Mesothelial cell of epicardium (in vitro differentiated cells): ENCODE measurements at regions not wholly inside any gene's neighbourhood (a gene's known extent, or its start where the extent isn't known, plus 50 kb on each side); places are given as distances from the start of the nearest gene placed in this dataset.

Experiments
- DNase-seq, 2 experiments: peaks; one replicate each; pipeline ENCODE4 v3.0.0; 2021; ENCODE audit warnings: low spot score in 2 of 2; ENCODE audit not compliant: unreplicated experiment in 2 of 2
- H3K27ac Mint-ChIP-seq: 2 replicates; pipeline ENCODE4 v1.8.0; 2021; ENCODE audit warnings: mixed read lengths
- H3K27me3 Mint-ChIP-seq: 2 replicates; pipeline ENCODE4 v1.8.0; 2021; ENCODE audit warnings: low read depth, mixed read lengths
- H3K36me3 Mint-ChIP-seq: 2 replicates; pipeline ENCODE4 v1.8.0; 2021; ENCODE audit warnings: mixed read lengths
- H3K4me1 Mint-ChIP-seq: 2 replicates; pipeline ENCODE4 v1.8.0; 2021; ENCODE audit warnings: mixed read lengths
- H3K4me3 Mint-ChIP-seq: 2 replicates; pipeline ENCODE4 v1.8.0; 2021; ENCODE audit warnings: mild to moderate bottlenecking, moderate library complexity, mixed read lengths
- H3K9me3 Mint-ChIP-seq: 2 replicates; pipeline ENCODE4 v1.8.0; 2021; ENCODE audit warnings: mixed read lengths
- TF ChIP-seq, protein P1 (sequence below): fragments of 200-600 bp; sonication (generic); IDR thresholded peaks from one replicate; pipeline ENCODE4 v1.5.0; 2021; ENCODE audit warnings: antibody characterized with exemption; ENCODE audit not compliant: unreplicated experiment

GRCh38 chr1:195971589-195971988 lies 636.7 kb downstream of the KCNT2 start:
- Mint-ChIP-seq H3K4me1 (peaks cover 16% of the 10 kb centered on the region), H3K4me3 (no peak overlapping the region), H3K27me3 (no peaks in the 10 kb centered on the region), H3K9me3 (peaks cover 5% of the 10 kb centered on the region), H3K36me3 (no peaks in the 10 kb centered on the region), H3K27ac (no peak overlapping the region)
- TF ChIP-seq, protein P1, sequence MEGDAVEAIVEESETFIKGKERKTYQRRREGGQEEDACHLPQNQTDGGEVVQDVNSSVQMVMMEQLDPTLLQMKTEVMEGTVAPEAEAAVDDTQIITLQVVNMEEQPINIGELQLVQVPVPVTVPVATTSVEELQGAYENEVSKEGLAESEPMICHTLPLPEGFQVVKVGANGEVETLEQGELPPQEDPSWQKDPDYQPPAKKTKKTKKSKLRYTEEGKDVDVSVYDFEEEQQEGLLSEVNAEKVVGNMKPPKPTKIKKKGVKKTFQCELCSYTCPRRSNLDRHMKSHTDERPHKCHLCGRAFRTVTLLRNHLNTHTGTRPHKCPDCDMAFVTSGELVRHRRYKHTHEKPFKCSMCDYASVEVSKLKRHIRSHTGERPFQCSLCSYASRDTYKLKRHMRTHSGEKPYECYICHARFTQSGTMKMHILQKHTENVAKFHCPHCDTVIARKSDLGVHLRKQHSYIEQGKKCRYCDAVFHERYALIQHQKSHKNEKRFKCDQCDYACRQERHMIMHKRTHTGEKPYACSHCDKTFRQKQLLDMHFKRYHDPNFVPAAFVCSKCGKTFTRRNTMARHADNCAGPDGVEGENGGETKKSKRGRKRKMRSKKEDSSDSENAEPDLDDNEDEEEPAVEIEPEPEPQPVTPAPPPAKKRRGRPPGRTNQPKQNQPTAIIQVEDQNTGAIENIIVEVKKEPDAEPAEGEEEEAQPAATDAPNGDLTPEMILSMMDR: no peak
- no peak for DNase-seq

DNA sequence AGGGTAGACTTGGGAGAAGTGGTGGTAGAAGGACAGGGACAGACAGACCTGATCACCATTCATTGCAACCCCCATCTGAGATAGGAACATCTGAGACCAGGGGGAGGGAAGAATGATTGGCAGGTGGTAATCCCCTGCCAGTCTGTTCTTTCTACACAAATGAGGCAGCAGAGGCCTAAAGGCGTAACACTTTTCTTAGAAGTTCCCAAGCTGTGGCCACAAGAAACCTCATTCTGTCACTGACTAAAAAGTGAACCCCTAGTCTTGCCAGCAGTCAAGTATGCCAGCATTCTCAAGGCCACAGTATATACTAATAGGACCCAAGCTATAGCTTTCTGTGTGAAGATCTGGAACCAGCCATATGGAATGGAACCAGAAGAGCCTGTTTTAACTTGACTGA lies 638.0 kb downstream of the KCNT2 start:
- no peak for DNase-seq
- no peaks in the 10 kb centered on the region for H3K36me3 Mint-ChIP-seq
- H3K9me3 Mint-ChIP-seq: no peaks in the 10 kb centered on the region
- TF ChIP-seq, protein P1: no peak
- H3K4me1 Mint-ChIP-seq: peaks cover 16% of the 10 kb centered on the region
- H3K4me3 Mint-ChIP-seq: no peak overlapping the region
- H3K27ac Mint-ChIP-seq: no peak overlapping the region
- H3K27me3 Mint-ChIP-seq: no peaks in the 10 kb centered on the region

DNA sequence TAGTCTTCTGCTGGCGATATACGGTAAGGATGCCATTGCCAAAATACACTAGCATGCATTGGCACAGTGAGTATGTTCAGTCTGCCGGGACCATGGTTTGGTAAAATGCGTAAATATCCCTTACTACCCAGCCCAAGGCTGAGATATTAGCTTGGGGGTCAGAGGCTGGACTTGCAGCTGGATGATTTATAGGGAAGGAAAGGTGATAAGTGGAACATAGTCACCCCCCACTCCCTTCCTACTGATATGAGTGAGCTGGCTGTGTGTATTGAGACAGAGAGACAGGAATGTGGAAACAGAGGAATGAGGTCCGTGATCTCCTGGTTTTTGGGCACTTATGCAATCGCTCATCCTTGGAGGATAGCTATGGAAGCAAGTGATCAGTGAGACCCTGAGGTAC lies 642.8 kb downstream of the KCNT2 start:
- H3K4me3 Mint-ChIP-seq: no peak overlapping the region
- no peak for DNase-seq
- H3K9me3 Mint-ChIP-seq: no peaks in the 10 kb centered on the region
- peaks cover 4% of the 10 kb centered on the region for H3K4me1 Mint-ChIP-seq
- H3K36me3 Mint-ChIP-seq: no peaks in the 10 kb centered on the region
- TF ChIP-seq, protein P1: no peak
- H3K27ac Mint-ChIP-seq: no peak overlapping the region
- H3K27me3 Mint-ChIP-seq: no peaks in the 10 kb centered on the region

- TF ChIP-seq, protein P1: no peak
- Mint-ChIP-seq H3K27ac (no peak overlapping the region), H3K27me3 (no peaks in the 10 kb centered on the region), H3K4me3 (no peak overlapping the region), H3K36me3 (no peaks in the 10 kb centered on the region), H3K9me3 (no peaks in the 10 kb centered on the region), H3K4me1 (peaks cover 4% of the 10 kb centered on the region)
- no peak for DNase-seq
Measured at GRCh38 chr1:195965036-195965435, 643.2 kb downstream of the KCNT2 start.

GRCh38 chr1:195964516-195964915 lies 643.7 kb downstream of the KCNT2 start:
- Mint-ChIP-seq H3K4me1 (peaks cover 4% of the 10 kb centered on the region), H3K36me3 (no peaks in the 10 kb centered on the region), H3K27ac (no peak overlapping the region), H3K9me3 (no peaks in the 10 kb centered on the region), H3K27me3 (no peaks in the 10 kb centered on the region), H3K4me3 (no peak overlapping the region)
- TF ChIP-seq, protein P1: no peak
- DNase-seq: no peak

DNA sequence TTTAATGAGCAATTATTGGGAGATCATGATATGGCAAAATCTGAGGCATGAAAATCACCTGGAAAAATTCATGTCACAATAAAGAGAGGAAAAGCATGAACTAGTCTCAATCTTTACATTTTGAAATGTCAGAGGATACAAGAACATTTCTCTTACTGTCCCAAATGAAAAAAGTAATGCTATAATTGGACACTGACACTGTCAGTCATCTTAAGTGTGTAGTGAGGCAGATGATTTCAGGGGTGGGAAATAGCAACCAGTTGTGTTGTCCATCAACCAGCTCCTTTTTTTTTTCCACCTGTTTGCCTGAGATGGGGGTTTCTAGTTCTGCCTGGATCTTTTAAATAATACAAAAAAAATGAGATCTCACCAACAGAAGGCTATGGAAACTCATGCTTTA lies 646.2 kb downstream of the KCNT2 start:
- Mint-ChIP-seq H3K4me1 (peaks cover 8% of the 10 kb centered on the region), H3K27me3 (no peaks in the 10 kb centered on the region), H3K36me3 (no peaks in the 10 kb centered on the region), H3K27ac (no peak overlapping the region), H3K4me3 (no peak overlapping the region), H3K9me3 (no peaks in the 10 kb centered on the region)
- DNase-seq: no peak
- TF ChIP-seq, protein P1: no peak
